ENCODE measurements at regions not wholly inside any gene's neighbourhood (a gene's known extent, or its start where the extent isn't known, plus 50 kb on each side); places are given as distances from the start of the nearest gene placed in this dataset.
"Not testable (repeated sequence)": the region's sequence is repeated elsewhere in the genome, so short reads cannot be mapped to it uniquely, and the experiment has no call there.

DNA sequence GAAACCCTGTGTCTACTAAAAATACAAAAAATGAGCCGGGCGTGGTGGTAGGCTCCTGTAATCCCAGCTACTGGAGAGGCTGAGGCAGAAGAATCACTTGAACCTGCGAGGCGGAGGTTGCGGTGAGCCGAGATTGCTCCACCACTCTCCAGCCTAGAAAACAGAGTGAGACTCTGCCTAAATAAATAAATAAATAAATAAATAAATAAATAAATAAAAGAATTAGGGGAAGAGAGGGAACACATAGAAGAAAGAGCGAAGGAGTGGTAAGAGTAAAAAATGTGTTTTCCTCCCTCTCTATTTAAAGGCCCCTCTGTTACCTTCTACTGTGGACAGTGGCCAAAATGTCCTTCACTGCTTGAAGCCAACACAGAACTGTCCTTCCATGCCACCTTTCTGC, 103.9 kb upstream of the SOX21 start:
- no peak for DNase-seq (ENCODE audit: low spot score)

DNA sequence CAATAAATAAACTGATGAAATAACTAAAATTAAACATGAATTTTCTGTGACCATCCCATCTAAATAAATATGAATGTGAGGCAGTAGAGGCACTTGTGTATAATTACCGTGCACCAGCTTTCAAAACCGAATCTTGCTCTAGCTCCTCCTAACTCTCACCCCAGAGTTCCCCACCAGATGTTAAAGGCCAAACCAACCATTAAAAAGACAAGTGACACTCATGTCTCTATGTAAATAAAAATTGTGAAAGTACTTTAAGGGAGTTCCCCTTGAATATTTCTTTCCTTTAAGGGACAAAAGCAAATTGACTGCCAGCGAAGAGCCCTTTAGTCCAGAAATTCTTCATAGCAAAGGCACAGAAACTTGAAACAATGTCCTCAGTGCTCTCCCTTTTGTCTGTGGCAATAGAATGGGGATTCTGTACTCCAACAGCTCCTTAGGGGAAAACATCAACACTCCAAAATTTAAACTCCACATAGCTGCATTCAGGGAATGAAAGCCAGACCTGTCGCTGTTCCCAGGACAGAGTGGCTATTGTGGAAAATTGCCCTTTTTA, 101.7 kb upstream of the SOX21 start:
- no peak for DNase-seq (ENCODE audit: low spot score)

DNA sequence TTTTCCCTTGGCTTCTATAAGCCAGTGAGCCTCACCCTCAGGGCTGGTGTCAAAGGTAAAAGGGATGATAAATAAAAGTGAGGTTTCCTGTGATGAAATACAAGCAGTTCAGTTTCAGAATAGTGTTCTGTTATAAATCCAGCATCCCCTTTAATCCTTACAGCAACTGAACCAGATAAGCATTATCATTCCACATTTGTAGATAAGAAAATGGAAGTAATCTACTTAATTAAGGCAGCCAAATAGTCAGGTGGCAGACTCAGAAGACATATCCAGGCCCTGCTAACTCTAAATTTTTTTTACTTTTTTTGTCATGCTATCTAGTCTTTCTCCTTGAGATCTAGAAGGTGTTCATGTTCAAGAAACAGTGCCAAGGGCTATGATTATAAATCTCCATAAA, 99.4 kb upstream of the SOX21 start:
- no peak for DNase-seq (ENCODE audit: low spot score)

DNA sequence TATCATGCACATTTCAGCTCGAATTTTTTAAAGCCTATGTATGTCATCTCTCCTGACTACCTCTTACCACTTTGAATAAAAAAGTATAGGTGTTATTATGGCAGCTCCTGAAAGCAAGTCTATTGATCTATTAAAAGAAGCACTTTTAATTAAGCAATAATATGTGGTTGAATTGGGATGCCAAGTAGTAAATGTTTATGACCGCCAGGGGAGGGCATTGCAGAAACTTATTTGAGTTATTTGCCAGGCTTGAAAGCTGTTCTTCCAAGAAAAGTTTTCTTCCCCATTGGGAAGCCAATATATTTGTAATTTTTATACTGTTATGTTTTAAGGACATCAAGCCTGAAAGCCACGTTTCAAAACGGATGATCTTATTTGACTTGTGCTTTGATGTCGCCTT, 88.1 kb upstream of the SOX21 start:
- no peak for DNase-seq (ENCODE audit: low spot score)

DNA sequence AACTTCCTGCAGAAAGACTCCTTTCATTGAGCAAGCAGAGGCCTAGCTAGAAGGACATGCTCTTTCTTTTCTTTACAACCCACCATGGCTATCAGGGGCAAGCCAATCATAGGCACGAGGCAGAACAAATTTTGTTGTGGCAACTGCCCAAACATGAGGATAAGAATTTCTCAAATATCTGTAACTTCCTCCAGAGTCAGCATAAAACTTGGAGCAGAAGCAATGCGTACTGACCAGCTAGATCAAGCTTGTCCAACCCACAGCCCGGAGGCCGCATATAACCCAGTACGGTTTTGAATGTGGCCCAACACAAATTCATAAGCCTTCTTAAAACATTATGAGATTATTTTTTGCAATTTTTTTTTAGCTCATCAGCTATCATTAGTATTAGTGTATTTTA, 87.0 kb upstream of the SOX21 start:
- DNase-seq (ENCODE audit: low spot score), result no peak

DNA sequence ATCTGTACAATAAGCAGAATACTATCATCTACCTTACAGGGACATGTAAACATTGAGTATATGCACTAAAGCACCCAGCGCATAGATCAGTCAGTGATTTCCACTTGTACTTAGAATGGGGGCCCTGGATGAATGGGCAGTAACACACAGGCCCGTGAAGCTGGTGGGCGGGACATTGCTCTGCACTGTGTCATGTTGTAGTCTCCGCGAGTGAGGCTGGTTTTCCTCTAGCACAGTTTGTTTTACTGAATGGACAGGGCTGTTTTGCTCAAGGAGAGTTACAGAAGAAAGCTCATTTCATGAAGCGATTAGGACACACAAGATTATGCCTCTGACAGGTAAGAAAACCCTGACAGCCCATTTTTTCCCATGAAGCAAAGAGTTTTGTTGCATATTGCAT, 86.4 kb upstream of the SOX21 start:
- no peak for DNase-seq (ENCODE audit: low spot score)

DNA sequence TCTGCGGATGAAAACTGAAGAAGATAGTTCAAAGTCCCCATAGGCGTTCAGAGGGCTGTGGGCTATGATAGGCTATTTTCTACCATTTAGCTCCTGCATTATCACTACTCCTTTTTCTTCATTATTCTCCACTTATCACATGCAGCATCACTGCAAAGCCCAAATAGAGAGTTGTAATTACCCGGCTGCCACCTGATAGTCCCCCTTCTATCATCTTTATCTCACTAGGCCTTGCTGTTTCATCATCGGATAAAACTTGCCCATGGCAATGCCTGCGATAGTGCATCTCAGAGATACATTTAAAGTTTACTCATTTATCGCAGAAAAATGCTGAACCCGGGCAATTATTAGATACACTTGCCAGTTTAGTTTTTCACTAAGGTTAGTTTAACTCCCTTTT, 82.9 kb upstream of the SOX21 start:
- DNase-seq (ENCODE audit: low spot score), result no peak

DNA sequence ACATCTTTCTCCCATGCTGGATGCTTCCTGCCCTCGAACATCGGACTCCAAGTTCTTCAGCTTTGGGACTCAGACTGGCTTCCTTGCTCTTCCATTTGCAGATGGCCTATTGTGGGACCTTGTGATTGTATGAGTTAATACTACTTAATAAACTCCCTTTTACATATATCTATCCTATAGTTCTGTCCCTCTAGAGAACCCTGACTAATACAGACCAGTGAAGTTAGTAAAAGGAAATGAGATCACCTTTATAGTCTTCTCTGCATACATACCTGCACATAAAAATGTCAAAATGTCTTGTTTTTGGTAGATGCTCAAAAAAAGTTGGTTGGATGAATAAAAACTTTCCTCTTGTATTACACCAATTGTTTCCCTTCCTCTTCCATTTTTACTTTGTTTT, 73.9 kb upstream of the SOX21 start:
- DNase-seq (ENCODE audit: low spot score), result not testable (repeated sequence)

DNA sequence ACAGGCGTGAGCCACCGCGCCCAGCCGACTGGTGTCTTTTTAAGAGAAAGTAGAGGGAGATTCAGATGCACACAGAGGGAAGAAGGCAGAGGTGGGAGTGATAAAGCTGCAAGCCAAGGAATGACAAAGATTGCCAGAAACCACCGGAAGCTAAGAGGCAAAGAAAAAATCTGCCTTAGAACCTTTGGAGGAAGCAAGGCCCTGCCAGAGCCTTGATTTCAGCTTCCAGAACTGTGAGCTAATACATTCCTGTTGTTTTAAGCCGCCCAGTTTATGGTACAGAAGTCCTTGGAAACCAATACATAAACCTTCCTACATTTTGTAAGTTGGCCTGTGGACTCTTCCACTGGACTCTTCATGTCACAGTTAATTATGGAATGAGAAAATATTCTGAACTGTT, 71.7 kb upstream of the SOX21 start:
- DNase-seq (ENCODE audit: low spot score), result no peak

DNA sequence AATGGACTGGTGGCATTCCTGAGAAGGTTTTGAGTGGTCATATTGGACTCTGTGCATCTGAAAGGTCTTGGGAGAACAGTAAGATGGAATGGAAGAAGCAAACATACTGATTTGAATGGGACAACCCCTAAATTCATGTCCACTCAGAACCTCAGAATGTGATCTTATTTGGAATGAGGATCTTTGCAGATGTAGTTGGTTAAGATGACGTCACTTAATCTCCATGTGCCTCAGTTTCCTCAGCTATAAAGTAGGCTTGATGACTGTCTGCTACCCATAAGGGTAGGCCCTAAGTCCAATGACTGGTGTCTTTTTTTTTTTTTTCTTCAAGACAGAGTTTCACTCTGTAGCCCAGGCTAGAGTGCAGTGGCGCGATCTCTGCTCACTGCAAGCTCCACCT, 71.1 kb upstream of the SOX21 start:
- no peak for DNase-seq (ENCODE audit: low spot score)

DNA sequence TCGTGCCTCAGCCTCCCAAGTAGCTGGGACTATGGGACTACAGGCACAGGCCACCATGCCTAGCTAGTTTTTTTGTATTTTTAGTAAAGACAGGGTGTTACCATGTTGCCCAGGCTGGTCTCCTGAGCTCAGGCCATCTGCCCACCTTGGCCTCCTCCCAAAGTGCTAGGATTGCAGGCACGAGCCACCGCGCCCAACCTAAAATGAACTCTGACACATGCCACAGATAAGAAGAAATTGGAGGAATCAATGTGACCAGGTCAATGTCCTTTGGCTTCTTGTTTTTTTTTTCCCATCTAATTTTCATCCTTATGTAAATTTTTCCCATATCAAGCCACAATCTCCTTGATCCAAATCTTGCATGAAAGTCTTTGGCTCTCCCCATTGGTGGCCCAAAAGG, 68.1 kb upstream of the SOX21 start:
- DNase-seq (ENCODE audit: low spot score), result no peak

DNA sequence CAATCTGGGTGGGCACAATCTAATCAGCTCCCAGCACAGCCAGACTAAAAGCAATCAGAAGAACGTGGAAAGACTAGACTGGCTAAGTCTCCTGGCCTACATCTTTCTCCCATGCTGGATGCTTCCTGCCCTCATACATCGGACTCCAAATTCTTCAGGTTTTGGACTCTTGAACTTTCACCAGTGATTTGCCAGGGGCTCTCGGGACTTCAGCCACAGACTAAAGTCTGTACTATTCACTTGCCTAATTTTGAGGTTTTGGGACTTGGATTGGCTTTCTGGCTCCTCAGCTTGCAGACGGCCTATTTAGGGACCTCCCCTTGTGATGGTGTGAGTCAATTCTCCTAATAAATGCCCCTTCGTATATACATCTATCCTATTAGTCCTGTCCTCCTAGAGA, 66.6 kb upstream of the SOX21 start:
- no peak for DNase-seq (ENCODE audit: low spot score)

DNA sequence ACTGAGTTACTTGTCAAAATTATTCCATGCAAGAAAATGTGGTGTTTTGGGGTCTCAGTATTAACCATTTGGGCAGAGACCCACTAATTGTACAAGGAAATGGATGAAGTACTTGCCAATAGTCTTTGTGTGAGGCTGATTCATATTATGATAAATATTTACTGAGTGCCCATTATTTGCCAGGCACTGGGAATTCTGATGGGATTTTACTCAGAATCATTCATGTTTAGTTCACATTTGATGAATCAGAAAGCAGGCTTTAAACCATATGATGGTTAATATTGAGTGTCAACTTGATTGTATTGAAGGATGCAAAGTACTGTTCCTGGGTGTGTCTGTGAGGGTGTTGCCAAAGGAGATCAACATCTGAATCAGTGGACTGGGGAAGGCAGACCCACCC, 66.2 kb upstream of the SOX21 start:
- no peak for DNase-seq (ENCODE audit: low spot score)

DNA sequence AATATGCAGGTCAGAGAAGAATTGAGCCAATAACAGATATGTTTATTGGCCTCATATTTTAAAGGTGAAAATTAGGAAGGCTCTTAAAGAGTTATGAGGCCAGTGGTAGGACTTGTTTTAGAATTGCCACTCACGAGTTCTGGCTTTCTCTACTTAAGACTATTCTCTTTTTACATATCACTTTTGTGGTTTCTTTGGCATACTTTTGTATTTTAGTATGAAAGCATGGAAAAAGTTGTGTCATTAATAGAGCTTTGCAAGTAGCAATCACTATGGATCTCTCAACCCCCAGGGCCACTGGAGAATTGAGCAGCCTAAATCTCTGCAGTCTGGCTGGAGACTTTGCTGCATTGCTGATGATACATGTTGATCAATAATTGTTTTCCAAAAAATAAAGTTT, 64.6 kb upstream of the SOX21 start:
- no peak for DNase-seq (ENCODE audit: low spot score)

DNA sequence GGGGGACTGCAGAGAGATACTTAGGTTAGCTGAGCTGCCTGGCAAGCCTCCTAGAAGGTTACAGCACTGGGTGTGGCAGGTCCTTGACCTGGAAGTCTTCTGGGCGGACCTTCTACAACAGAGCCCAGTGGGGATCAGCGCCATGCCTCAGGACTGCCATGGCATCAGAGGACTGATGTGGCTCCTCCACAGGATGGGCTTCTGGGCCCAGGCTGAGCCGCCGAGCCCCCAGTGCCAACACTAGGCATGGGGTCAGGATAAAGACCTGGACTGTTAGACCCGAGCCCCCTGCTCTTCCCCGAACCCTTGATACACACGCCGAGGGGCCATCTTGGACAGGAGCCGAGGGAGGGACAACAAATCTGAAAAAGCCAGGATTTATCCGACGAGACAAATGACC, 64.0 kb upstream of the SOX21 start:
- no peak for DNase-seq (ENCODE audit: low spot score)

DNA sequence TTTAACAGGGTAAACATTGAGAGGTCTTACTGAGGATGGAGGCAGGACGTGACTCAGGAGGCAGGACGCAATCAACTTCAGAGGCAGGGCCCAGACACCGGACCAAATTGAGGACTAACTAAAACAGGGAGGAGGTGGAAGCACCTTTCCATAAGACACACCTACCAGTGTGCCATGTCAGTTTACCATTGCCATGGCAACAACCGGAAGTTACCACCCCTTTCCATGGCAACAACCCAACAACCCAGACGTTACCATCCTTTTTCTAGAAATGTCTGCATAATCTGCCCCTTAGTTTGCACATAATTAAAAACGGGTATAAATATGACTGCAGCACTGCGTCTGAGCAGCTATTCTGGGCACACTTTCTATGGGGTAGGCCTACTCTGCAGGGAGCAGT, 53.5 kb upstream of the SOX21 start:
- no peak for DNase-seq (ENCODE audit: low spot score)

DNA sequence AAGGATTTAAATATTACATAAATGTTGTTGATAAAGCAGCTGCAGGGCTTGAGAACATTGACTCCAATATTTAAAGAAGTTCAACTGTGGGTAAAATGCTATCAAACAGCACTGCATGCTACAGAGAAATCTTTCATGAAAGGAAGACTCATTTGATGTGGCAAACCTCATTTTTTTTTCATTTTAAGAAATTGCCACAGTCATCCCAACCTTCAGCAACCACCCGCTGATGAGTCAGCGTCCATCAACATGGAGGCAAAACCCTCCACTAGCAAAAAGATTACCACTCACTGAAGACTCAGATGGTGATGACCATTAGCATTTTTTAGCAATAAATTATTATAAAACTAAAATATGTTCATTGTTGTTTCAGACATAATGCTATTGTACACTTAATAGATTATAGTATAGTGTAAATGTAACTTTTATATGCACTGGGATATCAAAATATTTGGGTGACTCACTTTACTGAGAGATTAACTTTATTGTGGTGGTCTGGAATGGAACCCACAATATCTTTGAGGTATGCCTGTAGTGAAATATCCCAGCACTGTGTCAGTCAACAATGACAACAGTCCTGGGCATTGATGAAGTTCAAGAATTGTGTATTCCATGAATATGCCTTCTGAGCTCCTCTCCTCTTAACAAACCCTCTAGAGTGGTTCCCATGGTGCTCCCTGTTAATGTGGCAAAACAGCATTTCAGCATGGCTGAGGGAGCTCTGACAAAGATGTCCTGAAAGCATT, 52.4 kb upstream of the SOX21 start:
- no peak for DNase-seq (ENCODE audit: low spot score)
